ENCODE measurements at regions not wholly inside any gene's neighbourhood (a gene's known extent, or its start where the extent isn't known, plus 50 kb on each side); places are given as distances from the start of the nearest gene placed in this dataset.

DNA sequence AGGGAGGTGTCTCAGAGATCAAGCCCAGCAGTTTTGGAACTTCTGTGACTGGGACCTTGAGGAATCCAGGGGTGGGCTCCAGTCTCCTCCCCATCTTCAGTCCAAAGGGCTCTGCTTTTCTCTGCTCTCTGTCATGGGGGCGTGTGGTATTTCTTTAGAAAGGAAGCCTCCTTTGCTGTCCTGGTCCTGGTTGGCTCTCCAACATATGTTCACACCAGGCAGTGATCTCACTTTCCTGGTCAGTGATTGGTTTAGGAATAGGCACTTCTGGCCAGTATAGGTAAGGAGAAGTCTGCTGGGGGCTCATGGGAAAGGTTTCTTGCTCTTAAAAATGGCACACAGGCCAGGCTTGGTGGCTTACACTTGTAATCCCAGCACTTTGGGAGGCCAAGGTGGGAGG, 115.5 kb upstream of the HAAO start:
- POLR2A ChIA-PET: no interaction called here
- H3K9me2 ChIP-seq (ENCODE audit: insufficient read depth): no peaks in the 10 kb centered on the region
- BruUV-seq (replicated peaks): no TSS peak
- H3K4me3 ChIP-seq (replicated peaks in 1 of 2; ENCODE audit: low read depth in 1 of 2, low read length in 2 of 2): no peak overlapping the region
- H2AFZ ChIP-seq (ENCODE audit: low read depth, low read length, poor library complexity, severe bottlenecking): no peak overlapping the region
- H3K27ac ChIP-seq (ENCODE audit: low read depth, low read length): no peak overlapping the region
- H4K20me1 ChIP-seq (ENCODE audit: insufficient read depth): no peaks in the 10 kb centered on the region
- DNase-seq (ENCODE audit: low read depth, low spot score) (no peak), ATAC-seq (no peak)
- no peaks in the 10 kb centered on the region for H3K36me3 ChIP-seq (ENCODE audit: control insufficient read depth in 1 of 2, insufficient read depth in 2 of 2, low read length in 2 of 2)
- H3K79me2 ChIP-seq (ENCODE audit: insufficient read depth, low read length): no peaks in the 10 kb centered on the region
- TF ChIP-seq, protein P1, sequence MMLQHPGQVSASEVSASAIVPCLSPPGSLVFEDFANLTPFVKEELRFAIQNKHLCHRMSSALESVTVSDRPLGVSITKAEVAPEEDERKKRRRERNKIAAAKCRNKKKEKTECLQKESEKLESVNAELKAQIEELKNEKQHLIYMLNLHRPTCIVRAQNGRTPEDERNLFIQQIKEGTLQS (IDR thresholded peaks at IDR 0.05): no peak
- TF ChIP-seq CBX3 (IDR thresholded peaks at IDR 0.05; ENCODE audit: low read depth) (no peak), ELF1 (IDR thresholded peaks at IDR 0.05; ENCODE audit: borderline replicate concordance, low read depth) (no peak), SRF (IDR thresholded peaks at IDR 0.05; ENCODE audit: low read depth) (no peak), ZFX (IDR thresholded peaks at IDR 0.05) (no peak), FOSL1 (IDR thresholded peaks at IDR 0.05; ENCODE audit: low read depth) (no peak), POLR2A (IDR thresholded peaks at IDR 0.05; ENCODE audit: borderline replicate concordance, extremely low read depth, insufficient read depth, insufficient read length) (no peak), EZH2phosphoT487 (IDR thresholded peaks at IDR 0.05; ENCODE audit: borderline replicate concordance) (no peak), SP1 (IDR thresholded peaks at IDR 0.05; ENCODE audit: low read depth) (no peak), RAD21 (IDR thresholded peaks at IDR 0.05; ENCODE audit: low read depth) (no peak), TCF7L2 (IDR thresholded peaks at IDR 0.05; ENCODE audit: borderline replicate concordance, extremely low read depth, insufficient read depth, insufficient read length) (no peak), JUND (IDR thresholded peaks at IDR 0.05) (no peak)
- TF ChIP-seq, protein P2, sequence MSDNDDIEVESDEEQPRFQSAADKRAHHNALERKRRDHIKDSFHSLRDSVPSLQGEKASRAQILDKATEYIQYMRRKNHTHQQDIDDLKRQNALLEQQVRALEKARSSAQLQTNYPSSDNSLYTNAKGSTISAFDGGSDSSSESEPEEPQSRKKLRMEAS (IDR thresholded peaks at IDR 0.05): no peak
- TF ChIP-seq, protein P3, sequence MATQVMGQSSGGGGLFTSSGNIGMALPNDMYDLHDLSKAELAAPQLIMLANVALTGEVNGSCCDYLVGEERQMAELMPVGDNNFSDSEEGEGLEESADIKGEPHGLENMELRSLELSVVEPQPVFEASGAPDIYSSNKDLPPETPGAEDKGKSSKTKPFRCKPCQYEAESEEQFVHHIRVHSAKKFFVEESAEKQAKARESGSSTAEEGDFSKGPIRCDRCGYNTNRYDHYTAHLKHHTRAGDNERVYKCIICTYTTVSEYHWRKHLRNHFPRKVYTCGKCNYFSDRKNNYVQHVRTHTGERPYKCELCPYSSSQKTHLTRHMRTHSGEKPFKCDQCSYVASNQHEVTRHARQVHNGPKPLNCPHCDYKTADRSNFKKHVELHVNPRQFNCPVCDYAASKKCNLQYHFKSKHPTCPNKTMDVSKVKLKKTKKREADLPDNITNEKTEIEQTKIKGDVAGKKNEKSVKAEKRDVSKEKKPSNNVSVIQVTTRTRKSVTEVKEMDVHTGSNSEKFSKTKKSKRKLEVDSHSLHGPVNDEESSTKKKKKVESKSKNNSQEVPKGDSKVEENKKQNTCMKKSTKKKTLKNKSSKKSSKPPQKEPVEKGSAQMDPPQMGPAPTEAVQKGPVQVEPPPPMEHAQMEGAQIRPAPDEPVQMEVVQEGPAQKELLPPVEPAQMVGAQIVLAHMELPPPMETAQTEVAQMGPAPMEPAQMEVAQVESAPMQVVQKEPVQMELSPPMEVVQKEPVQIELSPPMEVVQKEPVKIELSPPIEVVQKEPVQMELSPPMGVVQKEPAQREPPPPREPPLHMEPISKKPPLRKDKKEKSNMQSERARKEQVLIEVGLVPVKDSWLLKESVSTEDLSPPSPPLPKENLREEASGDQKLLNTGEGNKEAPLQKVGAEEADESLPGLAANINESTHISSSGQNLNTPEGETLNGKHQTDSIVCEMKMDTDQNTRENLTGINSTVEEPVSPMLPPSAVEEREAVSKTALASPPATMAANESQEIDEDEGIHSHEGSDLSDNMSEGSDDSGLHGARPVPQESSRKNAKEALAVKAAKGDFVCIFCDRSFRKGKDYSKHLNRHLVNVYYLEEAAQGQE (IDR thresholded peaks at IDR 0.05; ENCODE audit: low read depth): no peak
- TF ChIP-seq, protein P4, sequence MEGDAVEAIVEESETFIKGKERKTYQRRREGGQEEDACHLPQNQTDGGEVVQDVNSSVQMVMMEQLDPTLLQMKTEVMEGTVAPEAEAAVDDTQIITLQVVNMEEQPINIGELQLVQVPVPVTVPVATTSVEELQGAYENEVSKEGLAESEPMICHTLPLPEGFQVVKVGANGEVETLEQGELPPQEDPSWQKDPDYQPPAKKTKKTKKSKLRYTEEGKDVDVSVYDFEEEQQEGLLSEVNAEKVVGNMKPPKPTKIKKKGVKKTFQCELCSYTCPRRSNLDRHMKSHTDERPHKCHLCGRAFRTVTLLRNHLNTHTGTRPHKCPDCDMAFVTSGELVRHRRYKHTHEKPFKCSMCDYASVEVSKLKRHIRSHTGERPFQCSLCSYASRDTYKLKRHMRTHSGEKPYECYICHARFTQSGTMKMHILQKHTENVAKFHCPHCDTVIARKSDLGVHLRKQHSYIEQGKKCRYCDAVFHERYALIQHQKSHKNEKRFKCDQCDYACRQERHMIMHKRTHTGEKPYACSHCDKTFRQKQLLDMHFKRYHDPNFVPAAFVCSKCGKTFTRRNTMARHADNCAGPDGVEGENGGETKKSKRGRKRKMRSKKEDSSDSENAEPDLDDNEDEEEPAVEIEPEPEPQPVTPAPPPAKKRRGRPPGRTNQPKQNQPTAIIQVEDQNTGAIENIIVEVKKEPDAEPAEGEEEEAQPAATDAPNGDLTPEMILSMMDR (IDR thresholded peaks at IDR 0.05 in 2 of 3, conservative IDR thresholded peaks at IDR 0.05 in 1 of 3; ENCODE audit: borderline replicate concordance in 1 of 3, insufficient read depth in 1 of 3, low read depth in 2 of 3, low read length in 2 of 3): no peak
- TF ChIP-seq, protein P5, sequence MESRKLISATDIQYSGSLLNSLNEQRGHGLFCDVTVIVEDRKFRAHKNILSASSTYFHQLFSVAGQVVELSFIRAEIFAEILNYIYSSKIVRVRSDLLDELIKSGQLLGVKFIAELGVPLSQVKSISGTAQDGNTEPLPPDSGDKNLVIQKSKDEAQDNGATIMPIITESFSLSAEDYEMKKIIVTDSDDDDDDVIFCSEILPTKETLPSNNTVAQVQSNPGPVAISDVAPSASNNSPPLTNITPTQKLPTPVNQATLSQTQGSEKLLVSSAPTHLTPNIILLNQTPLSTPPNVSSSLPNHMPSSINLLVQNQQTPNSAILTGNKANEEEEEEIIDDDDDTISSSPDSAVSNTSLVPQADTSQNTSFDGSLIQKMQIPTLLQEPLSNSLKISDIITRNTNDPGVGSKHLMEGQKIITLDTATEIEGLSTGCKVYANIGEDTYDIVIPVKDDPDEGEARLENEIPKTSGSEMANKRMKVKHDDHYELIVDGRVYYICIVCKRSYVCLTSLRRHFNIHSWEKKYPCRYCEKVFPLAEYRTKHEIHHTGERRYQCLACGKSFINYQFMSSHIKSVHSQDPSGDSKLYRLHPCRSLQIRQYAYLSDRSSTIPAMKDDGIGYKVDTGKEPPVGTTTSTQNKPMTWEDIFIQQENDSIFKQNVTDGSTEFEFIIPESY (IDR thresholded peaks at IDR 0.05; ENCODE audit: extremely low read depth, insufficient replicate concordance, low read length): no peak
- intact Hi-C loops (cut with micrococcal nuclease): no loop called here
- H3K9me3 ChIP-seq (ENCODE audit: control insufficient read depth in 1 of 2, insufficient read depth in 1 of 2, low read depth in 1 of 2, low read length in 2 of 2): no peaks in the 10 kb centered on the region
- RAD21 ChIA-PET (ENCODE audit: low non-redundant PET in 1 of 2, low total read pairs in 2 of 2, uncharacterized antibody in 2 of 2, unreplicated experiment in 2 of 2): no interaction called here
- H3K27me3 ChIP-seq (ENCODE audit: insufficient read depth, low read length): no peaks in the 10 kb centered on the region
- H3K4me1 ChIP-seq (ENCODE audit: control insufficient read depth in 1 of 2, insufficient read depth in 2 of 2, low read length in 2 of 2): peaks cover 5 to 13% of the 10 kb centered on the region in 2 experiments; a peak in 3 of 4 replicates
- no peak overlapping the region for H3K9ac ChIP-seq (ENCODE audit: low read length)
- CTCF ChIA-PET: no interaction called here
- no peak overlapping the region for H3K4me2 ChIP-seq (ENCODE audit: low read length)
